MM.1S (cell line): ENCODE measurements at regions not wholly inside any gene's neighbourhood (a gene's known extent, or its start where the extent isn't known, plus 50 kb on each side); places are given as distances from the start of the nearest gene placed in this dataset.

ENCODE experiments used
- DNase-seq: peaks from one replicate; pipeline ENCODE4 v3.0.0-alpha.2; 2015
- H2AFZ ChIP-seq: fragments of 300-600 bp; sonication (generic); 2 replicates; pipeline ENCODE4 v1.6.0; 2016; ENCODE audit warnings: antibody characterized with exemption, low read length
- H3F3A ChIP-seq: fragments of 300-600 bp; sonication (generic); 2 replicates; pipeline ENCODE4 v1.6.1; 2016; ENCODE audit warnings: mild to moderate bottlenecking, antibody characterized with exemption, low read length, moderate library complexity, mixed read lengths; ENCODE audit not compliant: insufficient read depth
- H3K27ac ChIP-seq: fragments of 300-600 bp; sonication (generic); 2 replicates; pipeline ENCODE4 v1.5.1; 2016; ENCODE audit warnings: mild to moderate bottlenecking, low read length
- H3K27me3 ChIP-seq: fragments of 300-600 bp; sonication (generic); replicated peaks from 2 replicates; pipeline ENCODE4 v1.6.0; 2016; ENCODE audit warnings: low read length; ENCODE audit not compliant: insufficient read depth
- H3K36me3 ChIP-seq: fragments of 300-600 bp; sonication (generic); replicated peaks from 2 replicates; pipeline ENCODE4 v1.6.1; 2016; ENCODE audit warnings: mild to moderate bottlenecking, low read length, mixed read lengths; ENCODE audit not compliant: insufficient read depth
- H3K4me1 ChIP-seq: fragments of 300-600 bp; sonication (generic); 2 replicates; pipeline ENCODE4 v1.6.1; 2016; ENCODE audit warnings: low read length, mixed read lengths
- H3K4me2 ChIP-seq: fragments of 300-600 bp; sonication (generic); 2 replicates; pipeline ENCODE4 v1.6.0; 2016; ENCODE audit warnings: low read depth, low read length
- H3K4me3 ChIP-seq: fragments of 300-600 bp; sonication (generic); 2 replicates; pipeline ENCODE4 v1.5.1; 2016; ENCODE audit warnings: low read length, mixed read lengths
- H3K79me2 ChIP-seq: fragments of 300-600 bp; sonication (generic); 2 replicates; pipeline ENCODE4 v1.6.1; 2016; ENCODE audit warnings: mixed run types, low read length, mixed read lengths
- H3K9ac ChIP-seq: fragments of 300-600 bp; sonication (generic); 2 replicates; pipeline ENCODE4 v1.6.1; 2016; ENCODE audit warnings: low read length, mixed read lengths
- H3K9me2 ChIP-seq: fragments of 300-600 bp; sonication (generic); replicated peaks from 2 replicates; pipeline ENCODE4 v1.6.1; 2016; ENCODE audit warnings: mild to moderate bottlenecking, low read length, mixed read lengths; ENCODE audit not compliant: insufficient read depth
- H3K9me3 ChIP-seq: fragments of 300-600 bp; sonication (generic); replicated peaks from 2 replicates; pipeline ENCODE4 v1.6.1; 2016; ENCODE audit warnings: mild to moderate bottlenecking, low read length, mixed read lengths; ENCODE audit not compliant: insufficient read depth
- H4K20me1 ChIP-seq: fragments of 300-600 bp; sonication (generic); 2 replicates; pipeline ENCODE4 v1.6.1; 2016; ENCODE audit warnings: mild to moderate bottlenecking, low read length, moderate library complexity, mixed read lengths; ENCODE audit not compliant: insufficient read depth
- CTCF ChIP-seq: fragments of 300-600 bp; sonication (generic); IDR thresholded peaks from 2 replicates; pipeline ENCODE4 v1.5.1; 2016; ENCODE audit warnings: antibody characterized with exemption, low read length, mixed read lengths
- EZH2 ChIP-seq: fragments of 300-600 bp; sonication (generic); optimal IDR thresholded peaks from 2 replicates; pipeline ENCODE3; 2017; ENCODE audit warnings: low read depth, mild to moderate bottlenecking, antibody characterized with exemption, low read length, mixed read lengths
- EZH2phosphoT487 ChIP-seq: fragments of 300-600 bp; sonication (generic); IDR thresholded peaks from 2 replicates; pipeline ENCODE4 v1.6.1; 2018; ENCODE audit warnings: antibody characterized with exemption, low read length

- Histone ChIP-seq H3K27ac (no peak overlapping the region), H3K4me3 (no peak overlapping the region), H3K4me1 (no peaks in the 10 kb centered on the region), H3K9ac (no peak overlapping the region), H4K20me1 (no peaks in the 10 kb centered on the region), H3K27me3 (no peaks in the 10 kb centered on the region), H3K36me3 (no peaks in the 10 kb centered on the region), H3K4me2 (no peak overlapping the region), H3K9me3 (0 out of 2 replicates have a peak, but pooled peaks cover 3% of the 10 kb centered on the region), H2AFZ (no peak overlapping the region), H3K9me2 (no peaks in the 10 kb centered on the region), H3F3A (no peaks in the 10 kb centered on the region), H3K79me2 (no peaks in the 10 kb centered on the region)
- no peak for DNase-seq
- TF ChIP-seq EZH2, result no peak
- TF ChIP-seq CTCF, result no peak
- no peak for TF ChIP-seq EZH2phosphoT487
Observed at GRCh38 chr1:193697115-193697762, 510.8 kb upstream of the B3GALT2 start.

- no peaks in the 10 kb centered on the region for H4K20me1 ChIP-seq
- DNase-seq, result no peak
- H3K36me3 ChIP-seq, result no peaks in the 10 kb centered on the region
- no peak overlapping the region for H3K9ac ChIP-seq
- no peaks in the 10 kb centered on the region for H3F3A ChIP-seq
- no peak overlapping the region for H3K4me2 ChIP-seq
- H3K9me2 ChIP-seq, result no peaks in the 10 kb centered on the region
- H3K79me2 ChIP-seq, result no peaks in the 10 kb centered on the region
- H3K27me3 ChIP-seq, result no peaks in the 10 kb centered on the region
- 0 out of 2 replicates have a peak, but pooled peaks cover 3% of the 10 kb centered on the region for H3K9me3 ChIP-seq
- TF ChIP-seq EZH2 (no peak), CTCF (no peak), EZH2phosphoT487 (no peak)
- H3K4me1 ChIP-seq, result no peaks in the 10 kb centered on the region
- no peak overlapping the region for H3K4me3 ChIP-seq
- H2AFZ ChIP-seq, result no peak overlapping the region
- no peak overlapping the region for H3K27ac ChIP-seq
Observed at GRCh38 chr1:193694741-193695140, 508.3 kb upstream of the B3GALT2 start.

GRCh38 chr1:193685986-193686385 is 499.6 kb upstream of the B3GALT2 start:
- Histone ChIP-seq H3F3A (no peaks in the 10 kb centered on the region), H3K4me1 (no peaks in the 10 kb centered on the region), H3K4me3 (no peak overlapping the region), H3K9ac (no peak overlapping the region), H3K27ac (no peak overlapping the region), H3K27me3 (no peaks in the 10 kb centered on the region), H3K4me2 (no peak overlapping the region), H3K36me3 (no peaks in the 10 kb centered on the region), H4K20me1 (no peaks in the 10 kb centered on the region), H2AFZ (no peak overlapping the region), H3K9me2 (no peaks in the 10 kb centered on the region), H3K79me2 (no peaks in the 10 kb centered on the region), H3K9me3 (no peaks in the 10 kb centered on the region)
- DNase-seq, result no peak
- TF ChIP-seq EZH2 (no peak), CTCF (no peak)
